ENCODE measurements at regions not wholly inside any gene's neighbourhood (a gene's known extent, or its start where the extent isn't known, plus 50 kb on each side); places are given as distances from the start of the nearest gene placed in this dataset.

GRCh38 chr21:22235866-22236590, 1237.8 kb downstream of the NCAM2 start:
- WGBS (ENCODE audit: insufficient coverage, insufficient read length): no CpG with 5 or more reads among the region's 4 CpGs
- Histone ChIP-seq H3K36me3 (ENCODE audit: control insufficient read depth, insufficient read depth, low read length) (no peaks in the 10 kb centered on the region), H3K9me3 (ENCODE audit: control insufficient read depth, insufficient read depth, low read length) (0 out of 2 replicates have a peak, but pooled peaks cover 1% of the 10 kb centered on the region), H3K27me3 (ENCODE audit: control insufficient read depth, insufficient read depth, low read length) (no peaks in the 10 kb centered on the region), H3K4me3 (ENCODE audit: low read length) (no peak overlapping the region), H3K4me1 (ENCODE audit: control insufficient read depth, insufficient read depth, low read length) (no peaks in the 10 kb centered on the region), H3K27ac (ENCODE audit: low read length) (no peak overlapping the region)
- DNase-seq (ENCODE audit: low read depth, low spot score): no peak

GRCh38 chr21:22244516-22244915, 1246.3 kb downstream of the NCAM2 start:
- H3K27ac ChIP-seq (ENCODE audit: low read length): no peak overlapping the region

GRCh38 chr21:22250355-22250754, 1252.1 kb downstream of the NCAM2 start:
- Histone ChIP-seq H3K27me3 (ENCODE audit: control insufficient read depth, insufficient read depth, low read length) (no peaks in the 10 kb centered on the region), H3K4me3 (ENCODE audit: low read length) (no peak overlapping the region), H3K4me1 (ENCODE audit: control insufficient read depth, insufficient read depth, low read length) (no peaks in the 10 kb centered on the region), H3K27ac (ENCODE audit: low read length) (no peak overlapping the region), H3K9me3 (ENCODE audit: control insufficient read depth, insufficient read depth, low read length) (peaks cover 2% of the 10 kb centered on the region; the same call in 1 of the 2 replicates), H3K36me3 (ENCODE audit: control insufficient read depth, insufficient read depth, low read length) (no peaks in the 10 kb centered on the region)
- WGBS (ENCODE audit: insufficient coverage, insufficient read length): no CpG with 5 or more reads among the region's 3 CpGs
- no peak for DNase-seq (ENCODE audit: low read depth, low spot score)

More at GRCh38 chr21:22244516-22244915, 1246.3 kb downstream of the NCAM2 start:
- no peak overlapping the region for H3K4me3 ChIP-seq (ENCODE audit: low read length)
- H3K36me3 ChIP-seq (ENCODE audit: control insufficient read depth, insufficient read depth, low read length): no peaks in the 10 kb centered on the region
- WGBS (ENCODE audit: insufficient coverage, insufficient read length): no CpG with 5 or more reads among the region's 2 CpGs
- DNase-seq (ENCODE audit: low read depth, low spot score): no peak
- no peaks in the 10 kb centered on the region; the same call in 1 of the 2 replicates for H3K9me3 ChIP-seq (ENCODE audit: control insufficient read depth, insufficient read depth, low read length)
- H3K27me3 ChIP-seq (ENCODE audit: control insufficient read depth, insufficient read depth, low read length): no peaks in the 10 kb centered on the region
- no peaks in the 10 kb centered on the region for H3K4me1 ChIP-seq (ENCODE audit: control insufficient read depth, insufficient read depth, low read length)

- no peaks in the 10 kb centered on the region for H3K27me3 ChIP-seq (ENCODE audit: control insufficient read depth, insufficient read depth, low read length)
- no peak overlapping the region for H3K4me3 ChIP-seq (ENCODE audit: low read length)
- H3K9me3 ChIP-seq (ENCODE audit: control insufficient read depth, insufficient read depth, low read length): peaks cover 2% of the 10 kb centered on the region; the same call in 1 of the 2 replicates
- DNase-seq (ENCODE audit: low read depth, low spot score): no peak
- no peak overlapping the region for H3K27ac ChIP-seq (ENCODE audit: low read length)
- no peaks in the 10 kb centered on the region for H3K4me1 ChIP-seq (ENCODE audit: control insufficient read depth, insufficient read depth, low read length)
- no CpG with 5 or more reads among the region's 2 CpGs for WGBS (ENCODE audit: insufficient coverage, insufficient read length)
- no peaks in the 10 kb centered on the region for H3K36me3 ChIP-seq (ENCODE audit: control insufficient read depth, insufficient read depth, low read length)
Measured at GRCh38 chr21:22253761-22254160, 1255.6 kb downstream of the NCAM2 start.

- no CpG with 5 or more reads among the region's 1 CpG for WGBS (ENCODE audit: insufficient coverage, insufficient read length)
- Histone ChIP-seq H3K4me3 (ENCODE audit: low read length) (no peak overlapping the region), H3K4me1 (ENCODE audit: control insufficient read depth, insufficient read depth, low read length) (no peaks in the 10 kb centered on the region), H3K36me3 (ENCODE audit: control insufficient read depth, insufficient read depth, low read length) (no peaks in the 10 kb centered on the region), H3K9me3 (ENCODE audit: control insufficient read depth, insufficient read depth, low read length) (peaks cover 2% of the 10 kb centered on the region; the same call in 1 of the 2 replicates), H3K27me3 (ENCODE audit: control insufficient read depth, insufficient read depth, low read length) (no peaks in the 10 kb centered on the region), H3K27ac (ENCODE audit: low read length) (no peak overlapping the region)
- no peak for DNase-seq (ENCODE audit: low read depth, low spot score)
Measured at GRCh38 chr21:22258821-22259220, 1260.6 kb downstream of the NCAM2 start.

- H3K27ac ChIP-seq (ENCODE audit: low read length): no peak overlapping the region
- no peak overlapping the region for H3K4me3 ChIP-seq (ENCODE audit: low read length)
- WGBS (ENCODE audit: insufficient coverage, insufficient read length): no CpG with 5 or more reads among the region's 2 CpGs
- H3K36me3 ChIP-seq (ENCODE audit: control insufficient read depth, insufficient read depth, low read length): no peaks in the 10 kb centered on the region
- H3K27me3 ChIP-seq (ENCODE audit: control insufficient read depth, insufficient read depth, low read length): no peaks in the 10 kb centered on the region
- H3K4me1 ChIP-seq (ENCODE audit: control insufficient read depth, insufficient read depth, low read length): no peaks in the 10 kb centered on the region
- no peak for DNase-seq (ENCODE audit: low read depth, low spot score)
- H3K9me3 ChIP-seq (ENCODE audit: control insufficient read depth, insufficient read depth, low read length): no peaks in the 10 kb centered on the region
Measured at GRCh38 chr21:22260274-22260673, 1262.1 kb downstream of the NCAM2 start.

- Histone ChIP-seq H3K27me3 (ENCODE audit: control insufficient read depth, insufficient read depth, low read length) (no peaks in the 10 kb centered on the region), H3K4me1 (ENCODE audit: control insufficient read depth, insufficient read depth, low read length) (no peaks in the 10 kb centered on the region), H3K27ac (ENCODE audit: low read length) (no peak overlapping the region), H3K9me3 (ENCODE audit: control insufficient read depth, insufficient read depth, low read length) (no peaks in the 10 kb centered on the region), H3K36me3 (ENCODE audit: control insufficient read depth, insufficient read depth, low read length) (no peaks in the 10 kb centered on the region), H3K4me3 (ENCODE audit: low read length) (no peak overlapping the region)
- no CpG with 5 or more reads among the region's 8 CpGs for WGBS (ENCODE audit: insufficient coverage, insufficient read length)
- no peak for DNase-seq (ENCODE audit: low read depth, low spot score)
Measured at GRCh38 chr21:22263890-22264289, 1265.7 kb downstream of the NCAM2 start.

GRCh38 chr21:22277341-22277740, 1279.1 kb downstream of the NCAM2 start:
- no peaks in the 10 kb centered on the region for H3K4me1 ChIP-seq (ENCODE audit: control insufficient read depth, insufficient read depth, low read length)
- H3K4me3 ChIP-seq (ENCODE audit: low read length): no peak overlapping the region
- no peaks in the 10 kb centered on the region for H3K27me3 ChIP-seq (ENCODE audit: control insufficient read depth, insufficient read depth, low read length)
- H3K9me3 ChIP-seq (ENCODE audit: control insufficient read depth, insufficient read depth, low read length): no peaks in the 10 kb centered on the region; the same call in 1 of the 2 replicates
- no CpG with 5 or more reads among the region's 2 CpGs for WGBS (ENCODE audit: insufficient coverage, insufficient read length)
- no peak for DNase-seq (ENCODE audit: low read depth, low spot score)
- H3K36me3 ChIP-seq (ENCODE audit: control insufficient read depth, insufficient read depth, low read length): no peaks in the 10 kb centered on the region
- H3K27ac ChIP-seq (ENCODE audit: low read length): no peak overlapping the region

GRCh38 chr21:22278366-22278765, 1280.2 kb downstream of the NCAM2 start:
- Histone ChIP-seq H3K36me3 (ENCODE audit: control insufficient read depth, insufficient read depth, low read length) (no peaks in the 10 kb centered on the region), H3K27me3 (ENCODE audit: control insufficient read depth, insufficient read depth, low read length) (no peaks in the 10 kb centered on the region), H3K27ac (ENCODE audit: low read length) (no peak overlapping the region), H3K4me3 (ENCODE audit: low read length) (no peak overlapping the region), H3K4me1 (ENCODE audit: control insufficient read depth, insufficient read depth, low read length) (no peaks in the 10 kb centered on the region), H3K9me3 (ENCODE audit: control insufficient read depth, insufficient read depth, low read length) (no peaks in the 10 kb centered on the region; the same call in 1 of the 2 replicates)
- DNase-seq (ENCODE audit: low read depth, low spot score): no peak
- WGBS (ENCODE audit: insufficient coverage, insufficient read length): no CpG with 5 or more reads among the region's 2 CpGs

GRCh38 chr21:22280851-22281250, 1282.6 kb downstream of the NCAM2 start:
- no CpG with 5 or more reads among the region's 2 CpGs for WGBS (ENCODE audit: insufficient coverage, insufficient read length)
- Histone ChIP-seq H3K36me3 (ENCODE audit: control insufficient read depth, insufficient read depth, low read length) (no peaks in the 10 kb centered on the region), H3K9me3 (ENCODE audit: control insufficient read depth, insufficient read depth, low read length) (no peaks in the 10 kb centered on the region; the same call in 1 of the 2 replicates), H3K4me1 (ENCODE audit: control insufficient read depth, insufficient read depth, low read length) (no peaks in the 10 kb centered on the region), H3K4me3 (ENCODE audit: low read length) (no peak overlapping the region), H3K27ac (ENCODE audit: low read length) (no peak overlapping the region), H3K27me3 (ENCODE audit: control insufficient read depth, insufficient read depth, low read length) (no peaks in the 10 kb centered on the region)
- DNase-seq (ENCODE audit: low read depth, low spot score): no peak

Data from iPS DF 6.9 (cell line).